Activated T-helper 17 cell treated with anti-CD3 and anti-CD28 coated beads, Interleukin-2, amount 50 U/mL, for 72 hours (primary cell): ENCODE measurements at regions not wholly inside any gene's neighbourhood (a gene's known extent, or its start where the extent isn't known, plus 50 kb on each side); places are given as distances from the start of the nearest gene placed in this dataset.
"Not testable (repeated sequence)": the region's sequence is repeated elsewhere in the genome, so short reads cannot be mapped to it uniquely, and the experiment has no call there.

Source experiments
- ATAC-seq: fragments of 150-1000 bp; cut with Tn5 transposase; replicated peaks from 2 replicates; pipeline ENCODE4 v1.10.0; 2021; ENCODE audit warnings: mild to moderate bottlenecking, moderate library complexity
- H3K27ac Mint-ChIP-seq: one replicate; pipeline ENCODE4 v1.8.0; 2022; ENCODE audit warnings: mixed read lengths
- H3K27me3 Mint-ChIP-seq: one replicate; pipeline ENCODE4 v1.8.0; 2022; ENCODE audit warnings: mixed read lengths
- H3K36me3 Mint-ChIP-seq: one replicate; pipeline ENCODE4 v1.8.0; 2022; ENCODE audit warnings: low read depth, mild to moderate bottlenecking, mixed read lengths
- H3K4me1 Mint-ChIP-seq: one replicate; pipeline ENCODE4 v1.8.0; 2022; ENCODE audit warnings: mixed read lengths
- H3K4me3 Mint-ChIP-seq: one replicate; pipeline ENCODE4 v1.8.0; 2022; ENCODE audit warnings: mild to moderate bottlenecking, mixed read lengths
- H3K9me3 Mint-ChIP-seq: one replicate; pipeline ENCODE4 v1.8.0; 2022; ENCODE audit warnings: mixed read lengths

GRCh38 chr17:71446645-71447437, 674.0 kb upstream of the SOX9 start:
- Mint-ChIP-seq H3K27me3 (no peaks in the 10 kb centered on the region), H3K27ac (no peak overlapping the region), H3K4me3 (no peak overlapping the region), H3K36me3 (no peaks in the 10 kb centered on the region), H3K4me1 (no peaks in the 10 kb centered on the region), H3K9me3 (peaks cover 8% of the 10 kb centered on the region)
- no peak for ATAC-seq

- Mint-ChIP-seq H3K4me1 (no peaks in the 10 kb centered on the region), H3K27ac (no peak overlapping the region), H3K4me3 (no peak overlapping the region), H3K36me3 (no peaks in the 10 kb centered on the region), H3K9me3 (peaks cover 8% of the 10 kb centered on the region), H3K27me3 (no peaks in the 10 kb centered on the region)
- ATAC-seq, result no peak
Measured at GRCh38 chr17:71447644-71448043, 673.2 kb upstream of the SOX9 start.

GRCh38 chr17:71450657-71451056, 670.2 kb upstream of the SOX9 start:
- not testable (repeated sequence) for H3K4me3 Mint-ChIP-seq, H3K27me3 Mint-ChIP-seq, H3K36me3 Mint-ChIP-seq, H3K4me1 Mint-ChIP-seq, ATAC-seq, H3K9me3 Mint-ChIP-seq, H3K27ac Mint-ChIP-seq

- ATAC-seq, result no peak
- no peak overlapping the region for H3K27ac Mint-ChIP-seq
- no peak overlapping the region for H3K4me3 Mint-ChIP-seq
- no peaks in the 10 kb centered on the region for H3K27me3 Mint-ChIP-seq
- H3K36me3 Mint-ChIP-seq, result no peaks in the 10 kb centered on the region
- peaks cover 3% of the 10 kb centered on the region for H3K9me3 Mint-ChIP-seq
- no peaks in the 10 kb centered on the region for H3K4me1 Mint-ChIP-seq
Measured at GRCh38 chr17:71453876-71454422, 666.9 kb upstream of the SOX9 start.

DNA sequence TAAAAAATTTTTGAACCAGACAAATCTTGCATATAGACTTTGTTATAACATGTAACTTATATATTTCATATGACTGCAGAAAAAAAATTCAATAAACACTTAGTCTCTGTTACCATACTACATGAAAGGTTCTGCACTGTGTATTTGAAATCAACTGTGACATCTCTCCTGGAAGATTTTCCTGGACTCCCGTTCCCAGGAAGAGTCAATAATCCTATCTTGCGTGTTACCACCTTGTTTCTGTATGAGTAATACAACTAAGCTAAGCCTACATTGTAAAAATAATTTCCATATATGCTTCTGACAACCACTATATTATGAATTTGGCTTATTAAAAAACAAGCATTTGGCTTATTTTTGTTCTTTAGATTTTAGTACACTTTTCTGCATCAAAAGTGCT, 665.6 kb upstream of the SOX9 start:
- H3K4me3 Mint-ChIP-seq, result no peak overlapping the region
- no peaks in the 10 kb centered on the region for H3K4me1 Mint-ChIP-seq
- H3K27ac Mint-ChIP-seq, result no peak overlapping the region
- H3K36me3 Mint-ChIP-seq, result no peaks in the 10 kb centered on the region
- H3K9me3 Mint-ChIP-seq, result no peaks in the 10 kb centered on the region
- no peaks in the 10 kb centered on the region for H3K27me3 Mint-ChIP-seq
- no peak for ATAC-seq

DNA sequence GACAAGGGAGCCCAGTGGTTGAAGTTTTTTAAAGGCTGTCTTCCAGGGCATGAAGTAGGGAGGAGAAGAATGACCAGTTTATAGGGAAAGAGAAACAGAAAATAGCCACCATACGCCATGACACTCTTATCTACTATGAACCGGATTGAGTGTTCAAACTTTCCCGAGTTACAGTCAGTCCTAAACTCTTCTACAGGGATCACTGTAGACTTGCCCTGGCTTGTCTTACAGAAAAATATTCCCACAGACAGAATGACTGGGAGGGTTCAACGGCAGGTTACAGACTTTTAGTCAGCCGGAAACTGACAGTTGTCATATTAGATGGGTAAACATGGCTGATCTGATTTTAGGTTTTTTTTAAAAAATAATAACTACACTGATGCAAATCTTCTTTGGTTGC, 662.5 kb upstream of the SOX9 start:
- no peak overlapping the region for H3K4me3 Mint-ChIP-seq
- H3K27ac Mint-ChIP-seq, result no peak overlapping the region
- H3K9me3 Mint-ChIP-seq, result peaks cover 8% of the 10 kb centered on the region
- H3K36me3 Mint-ChIP-seq, result no peaks in the 10 kb centered on the region
- ATAC-seq, result no peak
- no peaks in the 10 kb centered on the region for H3K27me3 Mint-ChIP-seq
- no peaks in the 10 kb centered on the region for H3K4me1 Mint-ChIP-seq

DNA sequence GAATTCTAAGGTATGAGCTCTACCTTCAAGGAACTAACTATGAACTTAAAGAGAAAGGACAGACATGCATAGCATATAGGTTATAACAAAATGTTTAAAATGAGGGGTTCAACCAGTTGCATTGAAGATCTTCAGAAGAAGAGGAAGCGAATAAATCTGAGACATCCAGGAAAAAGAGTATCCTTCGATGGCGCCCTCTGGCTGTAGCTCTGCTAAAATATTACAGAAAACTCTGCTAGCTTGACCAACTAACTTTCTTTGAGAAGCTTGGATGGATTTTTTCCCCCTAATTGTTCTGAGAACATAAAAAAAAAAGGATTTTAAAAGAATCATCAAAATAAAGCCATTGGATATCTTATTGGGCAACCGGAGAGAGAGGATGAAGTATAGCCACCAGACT, 659.9 kb upstream of the SOX9 start:
- no peak for ATAC-seq
- H3K4me1 Mint-ChIP-seq, result no peaks in the 10 kb centered on the region
- no peaks in the 10 kb centered on the region for H3K36me3 Mint-ChIP-seq
- H3K27me3 Mint-ChIP-seq, result no peaks in the 10 kb centered on the region
- H3K9me3 Mint-ChIP-seq, result peaks cover 8% of the 10 kb centered on the region
- H3K4me3 Mint-ChIP-seq, result no peak overlapping the region
- no peak overlapping the region for H3K27ac Mint-ChIP-seq

DNA sequence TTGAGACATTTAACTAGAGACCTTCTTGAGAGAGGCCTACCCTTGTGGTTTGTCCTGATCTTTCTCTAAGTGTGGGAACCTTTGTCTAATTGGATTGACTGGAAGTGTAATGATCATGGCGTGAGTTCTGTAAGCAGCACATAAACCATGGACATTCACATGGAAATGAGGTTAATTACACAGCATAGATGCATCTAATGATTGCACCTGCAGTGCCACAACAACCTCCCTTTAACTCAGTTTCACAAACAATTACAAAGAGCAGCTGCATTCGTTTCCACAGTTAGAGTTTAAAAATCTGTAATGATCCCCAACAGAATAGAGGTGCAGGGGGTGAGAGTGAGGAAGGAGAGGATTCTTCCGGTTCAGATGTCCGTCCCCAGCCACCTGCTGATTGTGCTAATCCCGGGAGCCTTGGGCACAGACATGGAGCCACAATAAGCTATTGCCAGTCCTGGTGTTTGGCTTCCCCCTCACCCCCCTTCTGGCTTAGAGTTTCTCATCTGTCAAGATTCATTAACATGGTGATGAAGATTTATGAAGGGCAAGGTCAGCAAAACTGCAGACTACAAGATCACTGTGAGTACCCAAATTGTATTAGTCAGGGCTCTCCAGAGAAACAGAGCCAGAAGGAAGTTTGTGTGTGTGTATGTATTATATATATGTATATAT, 659.2 kb upstream of the SOX9 start:
- no peak for ATAC-seq
- H3K4me1 Mint-ChIP-seq, result no peaks in the 10 kb centered on the region
- peaks cover 8% of the 10 kb centered on the region for H3K9me3 Mint-ChIP-seq
- H3K27me3 Mint-ChIP-seq, result peaks cover 1% of the 10 kb centered on the region
- no peaks in the 10 kb centered on the region for H3K36me3 Mint-ChIP-seq
- no peak overlapping the region for H3K27ac Mint-ChIP-seq
- no peak overlapping the region for H3K4me3 Mint-ChIP-seq

- H3K27ac Mint-ChIP-seq, result no peak overlapping the region
- H3K36me3 Mint-ChIP-seq, result no peaks in the 10 kb centered on the region
- H3K4me1 Mint-ChIP-seq, result no peaks in the 10 kb centered on the region
- H3K4me3 Mint-ChIP-seq, result no peak overlapping the region
- peaks cover 4% of the 10 kb centered on the region for H3K27me3 Mint-ChIP-seq
- no peak for ATAC-seq
- peaks cover 8% of the 10 kb centered on the region for H3K9me3 Mint-ChIP-seq
Measured at GRCh38 chr17:71464241-71464640, 656.6 kb upstream of the SOX9 start.

DNA sequence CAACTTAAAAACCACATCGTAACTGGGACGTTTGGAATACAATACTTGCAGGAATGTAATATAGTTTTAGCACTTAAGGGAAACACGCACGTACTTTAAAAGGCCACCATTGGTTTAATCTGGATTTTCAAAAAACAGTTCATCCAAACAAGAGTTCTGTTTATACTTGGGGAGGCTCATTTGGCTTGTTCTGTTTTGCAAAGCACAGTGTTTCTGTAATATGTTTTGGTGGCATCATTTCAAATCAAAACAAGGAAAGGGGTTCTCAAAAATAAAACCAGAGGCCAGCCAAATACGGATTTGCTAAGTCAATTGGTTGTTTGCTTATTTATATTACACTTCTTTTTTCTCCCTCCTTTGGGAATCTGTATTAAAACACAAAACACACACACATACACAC, 656.1 kb upstream of the SOX9 start:
- no peaks in the 10 kb centered on the region for H3K36me3 Mint-ChIP-seq
- H3K4me1 Mint-ChIP-seq, result no peaks in the 10 kb centered on the region
- ATAC-seq, result no peak
- peaks cover 4% of the 10 kb centered on the region for H3K27me3 Mint-ChIP-seq
- H3K4me3 Mint-ChIP-seq, result no peak overlapping the region
- peaks cover 8% of the 10 kb centered on the region for H3K9me3 Mint-ChIP-seq
- no peak overlapping the region for H3K27ac Mint-ChIP-seq

- Mint-ChIP-seq H3K9me3 (peaks cover 2% of the 10 kb centered on the region), H3K27ac (no peak overlapping the region), H3K36me3 (no peaks in the 10 kb centered on the region), H3K4me3 (no peak overlapping the region), H3K4me1 (no peaks in the 10 kb centered on the region), H3K27me3 (peaks cover 4% of the 10 kb centered on the region)
- no peak for ATAC-seq
Measured at GRCh38 chr17:71467719-71468118, 653.1 kb upstream of the SOX9 start.

DNA sequence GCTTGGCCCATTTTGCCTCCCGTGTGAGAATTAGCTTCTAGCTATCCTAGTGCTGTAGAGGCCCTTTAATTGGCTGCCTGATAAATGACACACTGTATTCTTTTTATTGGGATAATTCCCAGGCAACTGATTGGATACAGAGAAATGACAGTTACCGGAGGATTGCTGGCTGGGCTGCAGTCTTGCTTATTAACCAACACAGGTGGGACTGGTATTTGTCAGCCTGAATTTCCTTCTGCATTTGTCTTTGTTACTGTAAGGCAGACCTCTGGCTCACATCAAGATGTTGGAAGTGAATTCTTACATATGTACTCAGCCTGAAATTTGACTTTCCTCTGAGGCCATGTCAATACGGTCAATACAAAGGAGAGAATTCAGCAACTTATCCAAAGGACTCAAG, 650.8 kb upstream of the SOX9 start:
- Mint-ChIP-seq H3K4me1 (no peaks in the 10 kb centered on the region), H3K9me3 (no peaks in the 10 kb centered on the region), H3K27ac (no peak overlapping the region), H3K4me3 (no peak overlapping the region), H3K27me3 (peaks cover 4% of the 10 kb centered on the region), H3K36me3 (no peaks in the 10 kb centered on the region)
- ATAC-seq, result no peak

- H3K9me3 Mint-ChIP-seq, result no peaks in the 10 kb centered on the region
- H3K27ac Mint-ChIP-seq, result no peak overlapping the region
- H3K27me3 Mint-ChIP-seq, result no peaks in the 10 kb centered on the region
- no peak overlapping the region for H3K4me3 Mint-ChIP-seq
- no peaks in the 10 kb centered on the region for H3K4me1 Mint-ChIP-seq
- no peaks in the 10 kb centered on the region for H3K36me3 Mint-ChIP-seq
- ATAC-seq, result no peak
Measured at GRCh38 chr17:71472809-71473789, 647.7 kb upstream of the SOX9 start.

GRCh38 chr17:71477356-71477755, 643.5 kb upstream of the SOX9 start:
- ATAC-seq, result no peak
- H3K27ac Mint-ChIP-seq, result no peak overlapping the region
- peaks cover 5% of the 10 kb centered on the region for H3K9me3 Mint-ChIP-seq
- H3K36me3 Mint-ChIP-seq, result no peaks in the 10 kb centered on the region
- H3K27me3 Mint-ChIP-seq, result no peaks in the 10 kb centered on the region
- H3K4me3 Mint-ChIP-seq, result no peak overlapping the region
- no peaks in the 10 kb centered on the region for H3K4me1 Mint-ChIP-seq
